Gastroesophageal sphincter (tissue), 3 donors: ENCODE measurements at regions not wholly inside any gene's neighbourhood (a gene's known extent, or its start where the extent isn't known, plus 50 kb on each side); places are given as distances from the start of the nearest gene placed in this dataset.

ENCODE experiments used
- EP300 ChIP-seq: sonication (generic); formaldehyde crosslinking; IDR thresholded peaks from one replicate; pipeline ENCODE4 v1.6.1; 2017; ENCODE audit warnings: antibody characterized with exemption, mild to moderate bottlenecking
- POLR2A ChIP-seq, 2 donors: fragments of 450-650 bp; IDR thresholded peaks; one replicate each; pipeline ENCODE4 v1.6.1; 2017; ENCODE audit warnings: antibody characterized with exemption in 2 of 2, mild to moderate bottlenecking in 2 of 2, moderate library complexity in 1 of 2
- POLR2AphosphoS5 ChIP-seq: sonication (generic); formaldehyde crosslinking; IDR thresholded peaks from one replicate; pipeline ENCODE4 v1.6.1; 2017; ENCODE audit warnings: antibody characterized with exemption
- TF ChIP-seq, protein P1 (sequence below), 4 experiments: fragments of 200-600 bp in 2 of 4; fragments of 450-650 bp in 2 of 4; sonication (generic) in 1 of 4; IDR thresholded peaks; one replicate each; pipeline ENCODE4 v1.5.1; 2017 to 2019; ENCODE audit warnings: antibody characterized with exemption in 4 of 4, mild to moderate bottlenecking in 2 of 4, moderate library complexity in 2 of 4

DNA sequence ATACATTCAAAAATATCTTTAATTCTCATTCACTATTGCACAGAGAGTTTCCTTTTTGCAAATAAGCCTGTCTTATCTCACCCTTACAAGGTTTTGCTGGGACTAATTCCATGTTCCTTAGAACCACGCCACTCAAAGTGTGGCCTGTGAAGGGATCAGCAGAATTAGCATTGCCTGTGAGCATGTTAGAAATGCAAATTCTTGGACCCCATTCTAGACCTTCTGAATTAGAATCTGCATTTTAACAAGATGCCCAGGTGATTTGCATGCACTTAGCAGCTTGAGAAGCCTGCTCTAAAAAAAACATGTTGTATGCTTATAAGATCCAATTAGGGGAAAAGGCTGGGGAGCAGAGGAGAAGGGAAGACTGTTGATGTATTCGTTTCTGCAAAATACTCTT lies 460.0 kb downstream of the NTRK2 start:
- TF ChIP-seq, protein P1, sequence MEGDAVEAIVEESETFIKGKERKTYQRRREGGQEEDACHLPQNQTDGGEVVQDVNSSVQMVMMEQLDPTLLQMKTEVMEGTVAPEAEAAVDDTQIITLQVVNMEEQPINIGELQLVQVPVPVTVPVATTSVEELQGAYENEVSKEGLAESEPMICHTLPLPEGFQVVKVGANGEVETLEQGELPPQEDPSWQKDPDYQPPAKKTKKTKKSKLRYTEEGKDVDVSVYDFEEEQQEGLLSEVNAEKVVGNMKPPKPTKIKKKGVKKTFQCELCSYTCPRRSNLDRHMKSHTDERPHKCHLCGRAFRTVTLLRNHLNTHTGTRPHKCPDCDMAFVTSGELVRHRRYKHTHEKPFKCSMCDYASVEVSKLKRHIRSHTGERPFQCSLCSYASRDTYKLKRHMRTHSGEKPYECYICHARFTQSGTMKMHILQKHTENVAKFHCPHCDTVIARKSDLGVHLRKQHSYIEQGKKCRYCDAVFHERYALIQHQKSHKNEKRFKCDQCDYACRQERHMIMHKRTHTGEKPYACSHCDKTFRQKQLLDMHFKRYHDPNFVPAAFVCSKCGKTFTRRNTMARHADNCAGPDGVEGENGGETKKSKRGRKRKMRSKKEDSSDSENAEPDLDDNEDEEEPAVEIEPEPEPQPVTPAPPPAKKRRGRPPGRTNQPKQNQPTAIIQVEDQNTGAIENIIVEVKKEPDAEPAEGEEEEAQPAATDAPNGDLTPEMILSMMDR (IDR thresholded peaks at IDR 0.05) = no peak
- TF ChIP-seq EP300 = no peak
- no peak for TF ChIP-seq POLR2A (IDR thresholded peaks at IDR 0.05)
- TF ChIP-seq POLR2AphosphoS5 = no peak
